ENCODE measurements at regions not wholly inside any gene's neighbourhood (a gene's known extent, or its start where the extent isn't known, plus 50 kb on each side); places are given as distances from the start of the nearest gene placed in this dataset.
"Not testable (repeated sequence)": the region's sequence is repeated elsewhere in the genome, so short reads cannot be mapped to it uniquely, and the experiment has no call there.

DNA sequence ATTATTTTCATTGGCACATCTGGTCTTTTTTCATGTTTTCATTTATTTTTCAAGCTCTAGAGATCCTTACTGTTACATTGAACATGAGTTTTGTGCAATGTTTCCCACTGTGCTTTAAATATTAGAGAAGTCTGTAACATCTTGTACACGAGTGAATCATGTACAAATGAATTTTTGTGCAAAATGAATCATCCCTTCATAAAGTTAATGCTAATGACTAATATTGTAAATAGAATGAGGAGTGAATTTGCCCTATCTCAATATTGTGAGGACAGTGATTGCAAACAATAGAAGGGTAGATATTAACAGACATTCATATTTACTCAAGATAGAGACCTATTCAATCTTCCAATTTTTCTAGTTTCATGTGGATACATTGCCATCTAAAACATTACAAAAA is 463.3 kb upstream of the FOXG1 start:
- TF ChIP-seq, protein P1, sequence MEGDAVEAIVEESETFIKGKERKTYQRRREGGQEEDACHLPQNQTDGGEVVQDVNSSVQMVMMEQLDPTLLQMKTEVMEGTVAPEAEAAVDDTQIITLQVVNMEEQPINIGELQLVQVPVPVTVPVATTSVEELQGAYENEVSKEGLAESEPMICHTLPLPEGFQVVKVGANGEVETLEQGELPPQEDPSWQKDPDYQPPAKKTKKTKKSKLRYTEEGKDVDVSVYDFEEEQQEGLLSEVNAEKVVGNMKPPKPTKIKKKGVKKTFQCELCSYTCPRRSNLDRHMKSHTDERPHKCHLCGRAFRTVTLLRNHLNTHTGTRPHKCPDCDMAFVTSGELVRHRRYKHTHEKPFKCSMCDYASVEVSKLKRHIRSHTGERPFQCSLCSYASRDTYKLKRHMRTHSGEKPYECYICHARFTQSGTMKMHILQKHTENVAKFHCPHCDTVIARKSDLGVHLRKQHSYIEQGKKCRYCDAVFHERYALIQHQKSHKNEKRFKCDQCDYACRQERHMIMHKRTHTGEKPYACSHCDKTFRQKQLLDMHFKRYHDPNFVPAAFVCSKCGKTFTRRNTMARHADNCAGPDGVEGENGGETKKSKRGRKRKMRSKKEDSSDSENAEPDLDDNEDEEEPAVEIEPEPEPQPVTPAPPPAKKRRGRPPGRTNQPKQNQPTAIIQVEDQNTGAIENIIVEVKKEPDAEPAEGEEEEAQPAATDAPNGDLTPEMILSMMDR (IDR thresholded peaks at IDR 0.05) = no peak

DNA sequence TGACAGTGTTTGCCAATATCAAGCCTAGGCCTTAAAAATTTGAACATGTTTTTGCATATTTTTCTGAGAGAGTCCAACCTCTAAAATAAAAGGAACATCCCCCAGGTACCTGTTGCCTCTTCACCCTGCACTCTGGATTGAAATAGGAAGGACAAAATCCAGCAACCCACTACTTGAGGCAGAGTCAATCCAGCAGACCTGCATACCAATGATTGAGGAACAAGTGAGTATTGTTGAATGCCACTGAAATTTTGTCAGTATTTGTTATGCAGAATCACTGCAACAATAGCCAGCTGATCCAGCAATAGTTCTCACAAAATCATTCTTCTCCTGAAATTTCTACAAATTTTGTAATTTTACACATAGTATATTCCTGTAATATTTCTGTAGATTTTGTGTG is 460.6 kb upstream of the FOXG1 start:
- H3K4me2 ChIP-seq (ENCODE audit: low read length) = no peak overlapping the region
- no peaks in the 10 kb centered on the region for H3K27me3 ChIP-seq (ENCODE audit: control insufficient read depth, insufficient read depth, low read length)
- no peaks in the 10 kb centered on the region for H3K4me1 ChIP-seq
- no peaks in the 10 kb centered on the region for H3K9me3 ChIP-seq (ENCODE audit: control insufficient read depth, low read length)
- no peak overlapping the region for H3K9ac ChIP-seq
- no peaks in the 10 kb centered on the region for H3K36me3 ChIP-seq (ENCODE audit: control insufficient read depth, insufficient read depth, low read length)
- no peaks in the 10 kb centered on the region for H3K79me2 ChIP-seq
- H3K27ac ChIP-seq = no peak overlapping the region
- H2AFZ ChIP-seq = no peak overlapping the region
- TF ChIP-seq, protein P1 (IDR thresholded peaks at IDR 0.05) = no peak
- no peak overlapping the region for H3K4me3 ChIP-seq (ENCODE audit: low read depth, low read length)

More for the DNA sequence above, 463.3 kb upstream of the FOXG1 start:
- Histone ChIP-seq H3K4me3 (ENCODE audit: low read depth, low read length) (no peak overlapping the region), H3K4me2 (ENCODE audit: low read length) (no peak overlapping the region), H2AFZ (no peak overlapping the region), H3K79me2 (no peaks in the 10 kb centered on the region), H3K4me1 (no peaks in the 10 kb centered on the region), H3K9ac (no peak overlapping the region), H3K27ac (no peak overlapping the region), H3K36me3 (ENCODE audit: control insufficient read depth, insufficient read depth, low read length) (no peaks in the 10 kb centered on the region), H3K9me3 (ENCODE audit: control insufficient read depth, low read length) (no peaks in the 10 kb centered on the region), H3K27me3 (ENCODE audit: control insufficient read depth, insufficient read depth, low read length) (no peaks in the 10 kb centered on the region)

GRCh38 chr14:28307506-28307905 is 459.1 kb upstream of the FOXG1 start:
- H3K79me2 ChIP-seq = no peaks in the 10 kb centered on the region
- no peaks in the 10 kb centered on the region for H3K27me3 ChIP-seq (ENCODE audit: control insufficient read depth, insufficient read depth, low read length)
- no peak overlapping the region for H3K4me3 ChIP-seq (ENCODE audit: low read depth, low read length)
- H3K4me1 ChIP-seq = no peaks in the 10 kb centered on the region
- no peak overlapping the region for H2AFZ ChIP-seq
- H3K27ac ChIP-seq = no peak overlapping the region
- no peaks in the 10 kb centered on the region for H3K36me3 ChIP-seq (ENCODE audit: control insufficient read depth, insufficient read depth, low read length)
- H3K9ac ChIP-seq = no peak overlapping the region
- H3K9me3 ChIP-seq (ENCODE audit: control insufficient read depth, low read length) = no peaks in the 10 kb centered on the region
- TF ChIP-seq, protein P1 (IDR thresholded peaks at IDR 0.05) = no peak
- no peak overlapping the region for H3K4me2 ChIP-seq (ENCODE audit: low read length)

DNA sequence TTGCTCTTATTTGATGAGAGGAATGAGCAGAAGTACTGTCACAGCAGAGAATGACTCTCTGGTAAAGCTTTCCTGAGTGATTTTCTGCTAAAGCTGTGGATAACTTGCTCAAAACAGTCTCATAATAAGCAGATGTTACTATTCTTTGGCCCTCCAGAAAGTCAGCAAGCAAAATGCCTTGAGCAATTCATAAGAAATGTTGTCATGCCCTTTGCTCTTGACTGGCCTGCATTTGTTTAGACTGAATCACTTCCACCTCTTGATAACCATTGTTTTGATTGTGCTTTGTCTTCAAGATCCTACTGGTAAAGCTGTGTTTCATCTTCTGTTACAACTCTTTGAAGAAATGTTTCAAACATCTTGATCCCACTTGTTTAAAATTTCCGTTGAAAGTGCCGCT is 457.9 kb upstream of the FOXG1 start:
- Histone ChIP-seq H3K4me1 (no peaks in the 10 kb centered on the region), H3K9ac (no peak overlapping the region), H3K27me3 (ENCODE audit: control insufficient read depth, insufficient read depth, low read length) (no peaks in the 10 kb centered on the region), H3K79me2 (no peaks in the 10 kb centered on the region), H3K36me3 (ENCODE audit: control insufficient read depth, insufficient read depth, low read length) (no peaks in the 10 kb centered on the region), H3K4me3 (ENCODE audit: low read depth, low read length) (no peak overlapping the region), H3K9me3 (ENCODE audit: control insufficient read depth, low read length) (no peaks in the 10 kb centered on the region), H2AFZ (no peak overlapping the region), H3K27ac (no peak overlapping the region), H3K4me2 (ENCODE audit: low read length) (no peak overlapping the region)
- TF ChIP-seq, protein P1 (IDR thresholded peaks at IDR 0.05) = no peak

- not testable (repeated sequence) for H3K36me3 ChIP-seq (ENCODE audit: control insufficient read depth, insufficient read depth, low read length); H3K4me1 ChIP-seq; H3K79me2 ChIP-seq; H3K9me3 ChIP-seq (ENCODE audit: control insufficient read depth, low read length); H3K4me2 ChIP-seq (ENCODE audit: low read length); H3K27ac ChIP-seq; H2AFZ ChIP-seq; H3K4me3 ChIP-seq (ENCODE audit: low read depth, low read length); H3K27me3 ChIP-seq (ENCODE audit: control insufficient read depth, insufficient read depth, low read length); H3K9ac ChIP-seq
Observed at GRCh38 chr14:28317890-28318675, 448.5 kb upstream of the FOXG1 start.

All from parathyroid adenoma (tissue), 2 donors.